ENCODE measurements at regions not wholly inside any gene's neighbourhood (a gene's known extent, or its start where the extent isn't known, plus 50 kb on each side); places are given as distances from the start of the nearest gene placed in this dataset.
A peak's percentile ranks its signal among the peaks of the same experiment; 100 is the strongest.

- DNase-seq (ENCODE audit: low read depth in 4 of 4, low spot score in 3 of 4), result no peak
Measured at GRCh38 chr6:120652506-120652905, 681.8 kb downstream of the TBC1D32 start.

GRCh38 chr6:120648713-120649112 lies 685.6 kb downstream of the TBC1D32 start:
- no peak for DNase-seq (ENCODE audit: low read depth in 4 of 4, low spot score in 3 of 4)

GRCh38 chr6:120646101-120646500 lies 688.2 kb downstream of the TBC1D32 start:
- peak in 3 of 4 donors; percentile 9 to 38 (median 10) for DNase-seq (ENCODE audit: low read depth in 4 of 4, low spot score in 3 of 4)

GRCh38 chr6:120632975-120633374 lies 701.3 kb downstream of the TBC1D32 start:
- no peak for DNase-seq (ENCODE audit: low read depth in 4 of 4, low spot score in 3 of 4)

- no peak for DNase-seq (ENCODE audit: low read depth in 4 of 4, low spot score in 3 of 4)
Measured at GRCh38 chr6:120627612-120628011, 706.7 kb downstream of the TBC1D32 start.

GRCh38 chr6:120622127-120622631 lies 712.1 kb downstream of the TBC1D32 start:
- no peak for DNase-seq (ENCODE audit: low read depth in 4 of 4, low spot score in 3 of 4)

GRCh38 chr6:120620900-120621299 lies 713.4 kb downstream of the TBC1D32 start:
- DNase-seq (ENCODE audit: low read depth in 4 of 4, low spot score in 3 of 4), result no peak

GRCh38 chr6:120615238-120615637 lies 719.0 kb downstream of the TBC1D32 start:
- no peak for DNase-seq (ENCODE audit: low read depth in 4 of 4, low spot score in 3 of 4)

GRCh38 chr6:120614723-120615122 lies 719.6 kb downstream of the TBC1D32 start:
- DNase-seq (ENCODE audit: low read depth in 4 of 4, low spot score in 3 of 4), result no peak

- no peak for DNase-seq (ENCODE audit: low read depth in 4 of 4, low spot score in 3 of 4)
Measured at GRCh38 chr6:120608826-120609225, 725.5 kb downstream of the TBC1D32 start.

- DNase-seq (ENCODE audit: low read depth in 4 of 4, low spot score in 3 of 4), result no peak
Measured at GRCh38 chr6:120606743-120607142, 727.5 kb downstream of the TBC1D32 start.

- DNase-seq (ENCODE audit: low read depth in 4 of 4, low spot score in 3 of 4), result no peak
Measured at GRCh38 chr6:120604510-120604909, 729.8 kb downstream of the TBC1D32 start.

GRCh38 chr6:120590611-120591010 lies 743.7 kb downstream of the TBC1D32 start:
- no peak for DNase-seq (ENCODE audit: low read depth in 4 of 4, low spot score in 3 of 4)

- DNase-seq (ENCODE audit: low read depth in 4 of 4, low spot score in 3 of 4), result no peak
Measured at GRCh38 chr6:120588424-120588823, 745.9 kb downstream of the TBC1D32 start.

GRCh38 chr6:120587381-120587780 lies 746.9 kb downstream of the TBC1D32 start:
- DNase-seq (ENCODE audit: low read depth in 4 of 4, low spot score in 3 of 4), result no peak

GRCh38 chr6:120584111-120584760 lies 750.0 kb downstream of the TBC1D32 start:
- DNase-seq (ENCODE audit: low read depth in 4 of 4, low spot score in 3 of 4), result no peak

- DNase-seq (ENCODE audit: low read depth in 4 of 4, low spot score in 3 of 4), result no peak
Measured at GRCh38 chr6:120576061-120576460, 758.2 kb downstream of the TBC1D32 start.

GRCh38 chr6:120569714-120570113 lies 764.6 kb downstream of the TBC1D32 start:
- no peak for DNase-seq (ENCODE audit: low read depth in 4 of 4, low spot score in 3 of 4)

GRCh38 chr6:120564779-120565178 lies 769.5 kb downstream of the TBC1D32 start:
- no peak for DNase-seq (ENCODE audit: low read depth in 4 of 4, low spot score in 3 of 4)

- DNase-seq (ENCODE audit: low read depth in 4 of 4, low spot score in 3 of 4), result no peak
Measured at GRCh38 chr6:120558294-120558693, 776.0 kb downstream of the TBC1D32 start.

- DNase-seq (ENCODE audit: low read depth in 4 of 4, low spot score in 3 of 4), result no peak
Measured at GRCh38 chr6:120557554-120557953, 776.7 kb downstream of the TBC1D32 start.

GRCh38 chr6:120556491-120556890 lies 777.8 kb downstream of the TBC1D32 start:
- no peak for DNase-seq (ENCODE audit: low read depth in 4 of 4, low spot score in 3 of 4)

GRCh38 chr6:120553353-120553752 lies 780.9 kb downstream of the TBC1D32 start:
- DNase-seq (ENCODE audit: low read depth in 4 of 4, low spot score in 3 of 4), result no peak

All from left renal pelvis (tissue), 4 donors.